ENCODE measurements at regions not wholly inside any gene's neighbourhood (a gene's known extent, or its start where the extent isn't known, plus 50 kb on each side); places are given as distances from the start of the nearest gene placed in this dataset.

DNA sequence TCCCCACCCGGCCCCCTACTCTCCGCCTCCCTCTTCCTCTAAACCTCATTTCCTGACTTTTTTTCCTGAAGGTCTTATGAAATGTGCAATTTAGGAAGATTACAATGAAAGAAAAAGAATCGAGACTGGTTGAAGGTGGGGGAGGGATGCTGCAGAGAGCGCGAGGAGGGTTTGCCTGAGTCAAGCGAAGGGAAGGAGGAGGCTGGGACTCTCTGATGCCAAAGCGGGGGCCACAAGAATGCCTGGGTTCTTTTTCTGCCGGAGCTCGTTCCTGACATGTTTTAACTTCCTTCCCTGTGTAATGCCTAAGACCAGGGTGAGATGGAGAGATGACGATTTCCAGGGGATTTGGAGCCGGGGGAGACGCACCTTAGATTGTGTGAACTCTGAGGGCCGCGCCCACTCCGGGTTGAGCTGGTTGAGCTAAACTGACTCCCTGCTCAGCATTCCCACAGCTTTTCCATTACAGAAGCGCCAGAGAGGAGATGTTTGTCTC lies 270.5 kb upstream of the SORL1-AS1 start:
- H3K4me3 ChIP-seq (ENCODE audit: low read depth in 2 of 2, low read length in 1 of 2), result no peak overlapping the region
- ChIA-PET POLR2A (interaction anchor here (1.1 to 2.0 kb wide), 5 partner anchors 16 to 377 kb away, joined by 3 to 14 read pairs (median 6); no protein-coding TSS in a partner anchor), CTCF (interaction anchor here (0.7 to 2.9 kb wide), 6 partner anchors 14 to 492 kb away, joined by 3 to 14 read pairs (median 4); no protein-coding TSS in a partner anchor)
- no peak overlapping the region for H2AFZ ChIP-seq (ENCODE audit: low read depth)
- no peak overlapping the region for H3K9ac ChIP-seq
- H3K4me2 ChIP-seq, result no peak overlapping the region
- H3K4me1 ChIP-seq (ENCODE audit: control insufficient read depth in 1 of 2, insufficient read depth in 2 of 2, low read depth in 1 of 2, low read length in 1 of 2), result peaks cover 8 to 14% of the 10 kb centered on the region in 2 experiments; a peak in 2 of 4 replicates
- H3F3A ChIP-seq (replicated peaks; ENCODE audit: insufficient read depth), result no peaks in the 10 kb centered on the region
- no peaks in the 10 kb centered on the region for H3K36me3 ChIP-seq (replicated peaks in 1 of 2; ENCODE audit: control insufficient read depth in 1 of 2, insufficient read depth in 2 of 2, low read length in 1 of 2)
- H3K27me3 ChIP-seq (ENCODE audit: insufficient read depth), result no peaks in the 10 kb centered on the region
- TF ChIP-seq FOSL2 (IDR thresholded peaks at IDR 0.05; ENCODE audit: borderline replicate concordance, low read depth) (no peak), EZH2phosphoT487 (IDR thresholded peaks at IDR 0.05; ENCODE audit: borderline replicate concordance, low read depth) (no peak), CHD2 (IDR thresholded peaks at IDR 0.05; ENCODE audit: low read length, partially characterized antibody) (no peak), TEAD4 (IDR thresholded peaks at IDR 0.05; ENCODE audit: borderline replicate concordance, insufficient read depth) (no peak), FOXM1 (IDR thresholded peaks at IDR 0.05; ENCODE audit: low read depth) (no peak), RAD21 (IDR thresholded peaks at IDR 0.05; ENCODE audit: low read length) (no peak), RFX5 (IDR thresholded peaks at IDR 0.05; ENCODE audit: low read length) (no peak), RXRA (IDR thresholded peaks at IDR 0.05; ENCODE audit: borderline replicate concordance, low read depth) (no peak)
- TF ChIP-seq, protein P1, sequence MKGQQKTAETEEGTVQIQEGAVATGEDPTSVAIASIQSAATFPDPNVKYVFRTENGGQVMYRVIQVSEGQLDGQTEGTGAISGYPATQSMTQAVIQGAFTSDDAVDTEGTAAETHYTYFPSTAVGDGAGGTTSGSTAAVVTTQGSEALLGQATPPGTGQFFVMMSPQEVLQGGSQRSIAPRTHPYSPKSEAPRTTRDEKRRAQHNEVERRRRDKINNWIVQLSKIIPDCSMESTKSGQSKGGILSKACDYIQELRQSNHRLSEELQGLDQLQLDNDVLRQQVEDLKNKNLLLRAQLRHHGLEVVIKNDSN (IDR thresholded peaks at IDR 0.05; ENCODE audit: borderline replicate concordance, low read depth), result no peak
- TF ChIP-seq, protein P2, sequence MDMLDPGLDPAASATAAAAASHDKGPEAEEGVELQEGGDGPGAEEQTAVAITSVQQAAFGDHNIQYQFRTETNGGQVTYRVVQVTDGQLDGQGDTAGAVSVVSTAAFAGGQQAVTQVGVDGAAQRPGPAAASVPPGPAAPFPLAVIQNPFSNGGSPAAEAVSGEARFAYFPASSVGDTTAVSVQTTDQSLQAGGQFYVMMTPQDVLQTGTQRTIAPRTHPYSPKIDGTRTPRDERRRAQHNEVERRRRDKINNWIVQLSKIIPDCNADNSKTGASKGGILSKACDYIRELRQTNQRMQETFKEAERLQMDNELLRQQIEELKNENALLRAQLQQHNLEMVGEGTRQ (IDR thresholded peaks at IDR 0.05; ENCODE audit: borderline replicate concordance, low read depth, low read length), result no peak
- TF ChIP-seq, protein P3, sequence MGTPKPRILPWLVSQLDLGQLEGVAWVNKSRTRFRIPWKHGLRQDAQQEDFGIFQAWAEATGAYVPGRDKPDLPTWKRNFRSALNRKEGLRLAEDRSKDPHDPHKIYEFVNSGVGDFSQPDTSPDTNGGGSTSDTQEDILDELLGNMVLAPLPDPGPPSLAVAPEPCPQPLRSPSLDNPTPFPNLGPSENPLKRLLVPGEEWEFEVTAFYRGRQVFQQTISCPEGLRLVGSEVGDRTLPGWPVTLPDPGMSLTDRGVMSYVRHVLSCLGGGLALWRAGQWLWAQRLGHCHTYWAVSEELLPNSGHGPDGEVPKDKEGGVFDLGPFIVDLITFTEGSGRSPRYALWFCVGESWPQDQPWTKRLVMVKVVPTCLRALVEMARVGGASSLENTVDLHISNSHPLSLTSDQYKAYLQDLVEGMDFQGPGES (IDR thresholded peaks at IDR 0.05; ENCODE audit: low read depth, low read length), result no peak
- TF ChIP-seq, protein P4, sequence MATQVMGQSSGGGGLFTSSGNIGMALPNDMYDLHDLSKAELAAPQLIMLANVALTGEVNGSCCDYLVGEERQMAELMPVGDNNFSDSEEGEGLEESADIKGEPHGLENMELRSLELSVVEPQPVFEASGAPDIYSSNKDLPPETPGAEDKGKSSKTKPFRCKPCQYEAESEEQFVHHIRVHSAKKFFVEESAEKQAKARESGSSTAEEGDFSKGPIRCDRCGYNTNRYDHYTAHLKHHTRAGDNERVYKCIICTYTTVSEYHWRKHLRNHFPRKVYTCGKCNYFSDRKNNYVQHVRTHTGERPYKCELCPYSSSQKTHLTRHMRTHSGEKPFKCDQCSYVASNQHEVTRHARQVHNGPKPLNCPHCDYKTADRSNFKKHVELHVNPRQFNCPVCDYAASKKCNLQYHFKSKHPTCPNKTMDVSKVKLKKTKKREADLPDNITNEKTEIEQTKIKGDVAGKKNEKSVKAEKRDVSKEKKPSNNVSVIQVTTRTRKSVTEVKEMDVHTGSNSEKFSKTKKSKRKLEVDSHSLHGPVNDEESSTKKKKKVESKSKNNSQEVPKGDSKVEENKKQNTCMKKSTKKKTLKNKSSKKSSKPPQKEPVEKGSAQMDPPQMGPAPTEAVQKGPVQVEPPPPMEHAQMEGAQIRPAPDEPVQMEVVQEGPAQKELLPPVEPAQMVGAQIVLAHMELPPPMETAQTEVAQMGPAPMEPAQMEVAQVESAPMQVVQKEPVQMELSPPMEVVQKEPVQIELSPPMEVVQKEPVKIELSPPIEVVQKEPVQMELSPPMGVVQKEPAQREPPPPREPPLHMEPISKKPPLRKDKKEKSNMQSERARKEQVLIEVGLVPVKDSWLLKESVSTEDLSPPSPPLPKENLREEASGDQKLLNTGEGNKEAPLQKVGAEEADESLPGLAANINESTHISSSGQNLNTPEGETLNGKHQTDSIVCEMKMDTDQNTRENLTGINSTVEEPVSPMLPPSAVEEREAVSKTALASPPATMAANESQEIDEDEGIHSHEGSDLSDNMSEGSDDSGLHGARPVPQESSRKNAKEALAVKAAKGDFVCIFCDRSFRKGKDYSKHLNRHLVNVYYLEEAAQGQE (IDR thresholded peaks at IDR 0.05; ENCODE audit: low read depth, low read length), result no peak
- TF ChIP-seq, protein P5, sequence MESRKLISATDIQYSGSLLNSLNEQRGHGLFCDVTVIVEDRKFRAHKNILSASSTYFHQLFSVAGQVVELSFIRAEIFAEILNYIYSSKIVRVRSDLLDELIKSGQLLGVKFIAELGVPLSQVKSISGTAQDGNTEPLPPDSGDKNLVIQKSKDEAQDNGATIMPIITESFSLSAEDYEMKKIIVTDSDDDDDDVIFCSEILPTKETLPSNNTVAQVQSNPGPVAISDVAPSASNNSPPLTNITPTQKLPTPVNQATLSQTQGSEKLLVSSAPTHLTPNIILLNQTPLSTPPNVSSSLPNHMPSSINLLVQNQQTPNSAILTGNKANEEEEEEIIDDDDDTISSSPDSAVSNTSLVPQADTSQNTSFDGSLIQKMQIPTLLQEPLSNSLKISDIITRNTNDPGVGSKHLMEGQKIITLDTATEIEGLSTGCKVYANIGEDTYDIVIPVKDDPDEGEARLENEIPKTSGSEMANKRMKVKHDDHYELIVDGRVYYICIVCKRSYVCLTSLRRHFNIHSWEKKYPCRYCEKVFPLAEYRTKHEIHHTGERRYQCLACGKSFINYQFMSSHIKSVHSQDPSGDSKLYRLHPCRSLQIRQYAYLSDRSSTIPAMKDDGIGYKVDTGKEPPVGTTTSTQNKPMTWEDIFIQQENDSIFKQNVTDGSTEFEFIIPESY (IDR thresholded peaks at IDR 0.05; ENCODE audit: borderline replicate concordance, low read depth), result no peak
- H3K27ac ChIP-seq (ENCODE audit: low read depth in 2 of 2, low read length in 1 of 2), result peak overlapping the region in 1 of 2 experiments; percentile 89; a peak in 2 of 4 replicates
- H3K79me2 ChIP-seq (ENCODE audit: insufficient read depth), result no peaks in the 10 kb centered on the region
- no peaks in the 10 kb centered on the region for H4K20me1 ChIP-seq (ENCODE audit: insufficient read depth)
- no peak for DNase-seq
- no peaks in the 10 kb centered on the region for H3K9me2 ChIP-seq
- no peaks in the 10 kb centered on the region for H3K9me3 ChIP-seq
- 84% methylated on average over 16 of the region's 16 CpGs for WGBS (ENCODE audit: low lambda C conversion rate)
